Naive B cell (primary cell): ENCODE measurements at regions not wholly inside any gene's neighbourhood (a gene's known extent, or its start where the extent isn't known, plus 50 kb on each side); places are given as distances from the start of the nearest gene placed in this dataset.

Source experiments
- ATAC-seq, 2 donors: fragments of 150-1000 bp; cut with Tn5 transposase; 2 replicates each; pipeline ENCODE4 v1.10.0; 2021; ENCODE audit warnings: low read depth in 2 of 2, mild to moderate bottlenecking in 2 of 2, moderate library complexity in 2 of 2
- DNase-seq: peaks from one replicate; pipeline ENCODE4 v3.0.0; 2022
- H3K27ac Mint-ChIP-seq, 6 donors: one replicate each; pipeline ENCODE4 v1.8.0; 2020 to 2022; ENCODE audit warnings: mild to moderate bottlenecking in 6 of 6, mixed read lengths in 6 of 6, moderate library complexity in 5 of 6, inconsistent platforms in 2 of 6
- H3K27me3 Mint-ChIP-seq, 3 donors: one replicate each; pipeline ENCODE4 v1.8.0; 2021 to 2022; ENCODE audit warnings: mixed read lengths in 3 of 3, mild to moderate bottlenecking in 1 of 3
- H3K36me3 Mint-ChIP-seq, 2 donors: one replicate each; pipeline ENCODE4 v1.8.0; 2020 to 2022; ENCODE audit warnings: mixed read lengths in 2 of 2, inconsistent platforms in 1 of 2, mild to moderate bottlenecking in 1 of 2
- H3K4me1 Mint-ChIP-seq, 3 donors: one replicate each; pipeline ENCODE4 v1.8.0; 2020 to 2022; ENCODE audit warnings: mixed read lengths in 3 of 3, inconsistent platforms in 1 of 3, mild to moderate bottlenecking in 1 of 3, moderate library complexity in 1 of 3
- H3K4me3 Mint-ChIP-seq, 8 donors: one replicate each; pipeline ENCODE4 v1.8.0; 2020 to 2022; ENCODE audit warnings: mild to moderate bottlenecking in 8 of 8, mixed read lengths in 8 of 8, moderate library complexity in 8 of 8, inconsistent platforms in 2 of 8
- H3K9me3 Mint-ChIP-seq, 7 donors: one replicate each; pipeline ENCODE4 v1.8.0; 2020 to 2022; ENCODE audit warnings: mixed read lengths in 7 of 7, mild to moderate bottlenecking in 5 of 7, inconsistent platforms in 2 of 7, moderate library complexity in 1 of 7

GRCh38 chr1:87903242-87903641, 574.6 kb downstream of the LMO4 start:
- DNase-seq (no peak), ATAC-seq (no peak)
- Mint-ChIP-seq H3K4me3 (peak overlapping the region in 2 of 8 donors; percentile 1 to 17), H3K9me3 (no peaks in the 10 kb centered on the region), H3K27me3 (no peaks in the 10 kb centered on the region), H3K4me1 (peaks cover 10 to 12% (median 11%) of the 10 kb centered on the region in 3 donors), H3K36me3 (no peaks in the 10 kb centered on the region), H3K27ac (peak overlapping the region in 1 of 6 donors; percentile 69)

- Mint-ChIP-seq H3K9me3 (no peaks in the 10 kb centered on the region), H3K27ac (no peak overlapping the region), H3K4me1 (peaks cover 10 to 12% (median 11%) of the 10 kb centered on the region in 3 donors), H3K4me3 (no peak overlapping the region), H3K36me3 (no peaks in the 10 kb centered on the region), H3K27me3 (peaks cover 0 to 1% (median 0%) of the 10 kb centered on the region in 3 donors)
- ATAC-seq: no peak
- DNase-seq: no peak
Measured at GRCh38 chr1:87904651-87905050, 576.0 kb downstream of the LMO4 start.

GRCh38 chr1:87905651-87906050, 577.0 kb downstream of the LMO4 start:
- no peak for DNase-seq
- H3K4me3 Mint-ChIP-seq: no peak overlapping the region
- H3K27ac Mint-ChIP-seq: no peak overlapping the region
- no peaks in the 10 kb centered on the region for H3K9me3 Mint-ChIP-seq
- peaks cover 0 to 4% (median 0%) of the 10 kb centered on the region in 3 donors for H3K27me3 Mint-ChIP-seq
- no peaks in the 10 kb centered on the region for H3K36me3 Mint-ChIP-seq
- H3K4me1 Mint-ChIP-seq: peaks cover 10 to 12% (median 11%) of the 10 kb centered on the region in 3 donors
- ATAC-seq: no peak

GRCh38 chr1:87906078-87906477, 577.4 kb downstream of the LMO4 start:
- H3K9me3 Mint-ChIP-seq: no peaks in the 10 kb centered on the region
- DNase-seq (no peak), ATAC-seq (no peak)
- no peak overlapping the region for H3K4me3 Mint-ChIP-seq
- peaks cover 10 to 12% (median 11%) of the 10 kb centered on the region in 3 donors for H3K4me1 Mint-ChIP-seq
- H3K27ac Mint-ChIP-seq: no peak overlapping the region
- no peaks in the 10 kb centered on the region for H3K36me3 Mint-ChIP-seq
- H3K27me3 Mint-ChIP-seq: peaks cover 0 to 4% (median 0%) of the 10 kb centered on the region in 3 donors

- peak overlapping the region in 1 of 6 donors; percentile 40 for H3K27ac Mint-ChIP-seq
- H3K4me3 Mint-ChIP-seq: no peak overlapping the region
- peaks cover 0 to 4% (median 4%) of the 10 kb centered on the region in 3 donors for H3K27me3 Mint-ChIP-seq
- peaks cover 0 to 4% of the 10 kb centered on the region in 2 donors for H3K36me3 Mint-ChIP-seq
- no peak for DNase-seq
- H3K4me1 Mint-ChIP-seq: no peaks in the 10 kb centered on the region
- H3K9me3 Mint-ChIP-seq: peaks cover 0 to 30% (median 20%) of the 10 kb centered on the region in 7 donors
- no peak for ATAC-seq
Measured at GRCh38 chr1:87913361-87913760, 584.7 kb downstream of the LMO4 start.

- Mint-ChIP-seq H3K4me1 (no peaks in the 10 kb centered on the region), H3K4me3 (no peak overlapping the region), H3K27ac (no peak overlapping the region), H3K27me3 (peaks cover 0 to 4% (median 4%) of the 10 kb centered on the region in 3 donors), H3K9me3 (peaks cover 0 to 30% (median 20%) of the 10 kb centered on the region in 7 donors), H3K36me3 (peaks cover 0 to 4% of the 10 kb centered on the region in 2 donors)
- DNase-seq (no peak), ATAC-seq (no peak)
Measured at GRCh38 chr1:87914396-87914795, 585.7 kb downstream of the LMO4 start.

GRCh38 chr1:87915771-87916170, 587.1 kb downstream of the LMO4 start:
- Mint-ChIP-seq H3K4me1 (no peaks in the 10 kb centered on the region), H3K36me3 (peaks cover 0 to 4% of the 10 kb centered on the region in 2 donors), H3K27ac (no peak overlapping the region), H3K4me3 (no peak overlapping the region), H3K9me3 (peaks cover 0 to 30% (median 20%) of the 10 kb centered on the region in 7 donors), H3K27me3 (peaks cover 0 to 4% (median 0%) of the 10 kb centered on the region in 3 donors)
- DNase-seq: no peak
- ATAC-seq: no peak

GRCh38 chr1:87916965-87917364, 588.3 kb downstream of the LMO4 start:
- no peak overlapping the region for H3K4me3 Mint-ChIP-seq
- H3K27ac Mint-ChIP-seq: peak overlapping the region in 1 of 6 donors; percentile 36
- peaks cover 0 to 26% (median 20%) of the 10 kb centered on the region in 7 donors for H3K9me3 Mint-ChIP-seq
- H3K4me1 Mint-ChIP-seq: no peaks in the 10 kb centered on the region
- H3K27me3 Mint-ChIP-seq: peaks cover 0 to 4% (median 0%) of the 10 kb centered on the region in 3 donors
- H3K36me3 Mint-ChIP-seq: peaks cover 0 to 4% of the 10 kb centered on the region in 2 donors
- DNase-seq (no peak), ATAC-seq (no peak)

GRCh38 chr1:87918398-87918797, 589.7 kb downstream of the LMO4 start:
- no peaks in the 10 kb centered on the region for H3K4me1 Mint-ChIP-seq
- no peak for DNase-seq
- H3K27me3 Mint-ChIP-seq: peaks cover 0 to 4% (median 0%) of the 10 kb centered on the region in 3 donors
- peaks cover 0 to 12% (median 8%) of the 10 kb centered on the region in 7 donors for H3K9me3 Mint-ChIP-seq
- H3K27ac Mint-ChIP-seq: no peak overlapping the region
- no peak for ATAC-seq
- no peaks in the 10 kb centered on the region for H3K36me3 Mint-ChIP-seq
- H3K4me3 Mint-ChIP-seq: no peak overlapping the region

GRCh38 chr1:87922885-87923284, 594.2 kb downstream of the LMO4 start:
- no peaks in the 10 kb centered on the region for H3K9me3 Mint-ChIP-seq
- DNase-seq: no peak
- H3K4me3 Mint-ChIP-seq: no peak overlapping the region

GRCh38 chr1:87926131-87926830, 597.6 kb downstream of the LMO4 start:
- H3K4me1 Mint-ChIP-seq: no peaks in the 10 kb centered on the region
- peaks cover 5 to 22% (median 7%) of the 10 kb centered on the region in 7 donors for H3K9me3 Mint-ChIP-seq

More at GRCh38 chr1:87922885-87923284, 594.2 kb downstream of the LMO4 start:
- ATAC-seq: no peak
- no peaks in the 10 kb centered on the region for H3K36me3 Mint-ChIP-seq
- no peaks in the 10 kb centered on the region for H3K27me3 Mint-ChIP-seq
- H3K27ac Mint-ChIP-seq: peak overlapping the region in 1 of 6 donors; percentile 24
- H3K4me1 Mint-ChIP-seq: no peaks in the 10 kb centered on the region

GRCh38 chr1:87926921-87927320, 598.2 kb downstream of the LMO4 start:
- Mint-ChIP-seq H3K9me3 (peaks cover 5 to 28% (median 8%) of the 10 kb centered on the region in 7 donors), H3K36me3 (peaks cover 9% of the 10 kb centered on the region in 2 donors)

More at GRCh38 chr1:87926131-87926830, 597.6 kb downstream of the LMO4 start:
- DNase-seq (no peak), ATAC-seq (no peak)
- Mint-ChIP-seq H3K4me3 (no peak overlapping the region), H3K27ac (no peak overlapping the region), H3K36me3 (peaks cover 5 to 7% of the 10 kb centered on the region in 2 donors), H3K27me3 (no peaks in the 10 kb centered on the region)

GRCh38 chr1:87927391-87928280, 599.0 kb downstream of the LMO4 start:
- no peak overlapping the region for H3K27ac Mint-ChIP-seq
- no peak for ATAC-seq
- H3K36me3 Mint-ChIP-seq: peaks cover 9% of the 10 kb centered on the region in 2 donors
- H3K4me3 Mint-ChIP-seq: no peak overlapping the region
- no peaks in the 10 kb centered on the region for H3K4me1 Mint-ChIP-seq
- peaks cover 5 to 30% (median 13%) of the 10 kb centered on the region in 7 donors for H3K9me3 Mint-ChIP-seq
- no peak for DNase-seq
- no peaks in the 10 kb centered on the region for H3K27me3 Mint-ChIP-seq

More at GRCh38 chr1:87926921-87927320, 598.2 kb downstream of the LMO4 start:
- DNase-seq (no peak), ATAC-seq (no peak)
- Mint-ChIP-seq H3K4me1 (no peaks in the 10 kb centered on the region), H3K4me3 (no peak overlapping the region), H3K27ac (no peak overlapping the region), H3K27me3 (no peaks in the 10 kb centered on the region)
